ENCODE measurements at regions not wholly inside any gene's neighbourhood (a gene's known extent, or its start where the extent isn't known, plus 50 kb on each side); places are given as distances from the start of the nearest gene placed in this dataset.

DNA sequence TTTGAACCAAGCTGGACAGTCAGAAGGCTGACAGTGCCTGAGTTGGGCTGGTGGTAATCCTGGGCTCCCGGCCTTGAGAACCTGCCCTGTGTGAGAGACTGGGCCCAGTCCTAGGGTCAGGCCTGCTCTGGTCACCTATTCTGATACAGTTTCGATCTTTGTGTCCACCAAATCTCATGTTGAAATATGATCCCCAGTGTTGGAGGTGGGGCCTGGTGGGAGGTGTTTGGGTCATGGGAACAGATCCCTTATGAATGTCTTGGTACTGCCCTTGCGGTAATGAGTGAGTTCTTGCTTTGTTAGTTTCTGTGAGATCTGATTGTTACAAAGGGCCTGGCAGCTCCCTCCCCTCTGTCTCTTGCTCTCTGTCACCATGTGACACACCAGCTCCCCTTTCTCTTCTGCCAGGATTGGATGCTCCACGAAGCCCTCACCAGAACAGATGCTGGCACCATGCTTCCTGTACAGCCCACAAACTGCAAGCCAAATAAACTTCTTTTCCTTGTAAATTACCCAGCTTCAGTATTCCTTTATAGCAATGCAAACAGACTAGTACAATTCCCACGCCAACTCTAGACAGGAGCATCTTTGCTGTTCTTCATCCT, 111.8 kb upstream of the ZNF438 start:
- TF ChIP-seq, protein P1, sequence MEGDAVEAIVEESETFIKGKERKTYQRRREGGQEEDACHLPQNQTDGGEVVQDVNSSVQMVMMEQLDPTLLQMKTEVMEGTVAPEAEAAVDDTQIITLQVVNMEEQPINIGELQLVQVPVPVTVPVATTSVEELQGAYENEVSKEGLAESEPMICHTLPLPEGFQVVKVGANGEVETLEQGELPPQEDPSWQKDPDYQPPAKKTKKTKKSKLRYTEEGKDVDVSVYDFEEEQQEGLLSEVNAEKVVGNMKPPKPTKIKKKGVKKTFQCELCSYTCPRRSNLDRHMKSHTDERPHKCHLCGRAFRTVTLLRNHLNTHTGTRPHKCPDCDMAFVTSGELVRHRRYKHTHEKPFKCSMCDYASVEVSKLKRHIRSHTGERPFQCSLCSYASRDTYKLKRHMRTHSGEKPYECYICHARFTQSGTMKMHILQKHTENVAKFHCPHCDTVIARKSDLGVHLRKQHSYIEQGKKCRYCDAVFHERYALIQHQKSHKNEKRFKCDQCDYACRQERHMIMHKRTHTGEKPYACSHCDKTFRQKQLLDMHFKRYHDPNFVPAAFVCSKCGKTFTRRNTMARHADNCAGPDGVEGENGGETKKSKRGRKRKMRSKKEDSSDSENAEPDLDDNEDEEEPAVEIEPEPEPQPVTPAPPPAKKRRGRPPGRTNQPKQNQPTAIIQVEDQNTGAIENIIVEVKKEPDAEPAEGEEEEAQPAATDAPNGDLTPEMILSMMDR (IDR thresholded peaks at IDR 0.05; ENCODE audit: low read depth, low read length), result no peak
- TF ChIP-seq POLR2A (IDR thresholded peaks at IDR 0.05; ENCODE audit: extremely low read depth, insufficient read length) (no peak), MYC (IDR thresholded peaks at IDR 0.05; ENCODE audit: low read depth, low read length) (no peak)
- TF ChIP-seq, protein P2, sequence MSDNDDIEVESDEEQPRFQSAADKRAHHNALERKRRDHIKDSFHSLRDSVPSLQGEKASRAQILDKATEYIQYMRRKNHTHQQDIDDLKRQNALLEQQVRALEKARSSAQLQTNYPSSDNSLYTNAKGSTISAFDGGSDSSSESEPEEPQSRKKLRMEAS (IDR thresholded peaks at IDR 0.05; ENCODE audit: low read depth, low read length), result no peak

All from NB4 (cell line).